ENCODE measurements at regions not wholly inside any gene's neighbourhood (a gene's known extent, or its start where the extent isn't known, plus 50 kb on each side); places are given as distances from the start of the nearest gene placed in this dataset.

DNA sequence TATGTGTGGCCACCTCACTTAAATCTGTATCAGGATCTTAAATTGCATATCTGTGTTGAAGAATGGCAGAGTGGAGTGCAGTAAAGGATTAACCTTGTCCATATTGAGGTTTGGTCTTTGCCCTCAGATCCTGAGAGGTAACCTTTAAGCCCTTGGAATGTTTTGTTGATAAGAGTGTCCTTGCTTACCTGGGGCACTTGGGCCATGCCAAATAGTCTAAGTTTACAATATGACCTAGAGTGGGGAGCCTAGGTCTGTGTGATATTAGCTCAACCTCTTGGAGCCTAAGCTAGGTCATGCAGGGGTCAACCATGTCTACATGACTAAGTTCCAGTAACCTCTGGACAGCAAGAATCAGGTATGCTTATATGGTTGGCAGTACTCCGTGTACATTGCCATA is 792.5 kb downstream of the DIAPH3 start:
- no peak for DNase-seq (ENCODE audit: low read depth, low spot score)
- in situ Hi-C loops (cut with HindIII; ENCODE audit: low sequenced_read_pairs) = no loop called here
- no peak overlapping the region for H3K4me3 ChIP-seq (ENCODE audit: low read depth, low read length)
- TF ChIP-seq, protein P1, sequence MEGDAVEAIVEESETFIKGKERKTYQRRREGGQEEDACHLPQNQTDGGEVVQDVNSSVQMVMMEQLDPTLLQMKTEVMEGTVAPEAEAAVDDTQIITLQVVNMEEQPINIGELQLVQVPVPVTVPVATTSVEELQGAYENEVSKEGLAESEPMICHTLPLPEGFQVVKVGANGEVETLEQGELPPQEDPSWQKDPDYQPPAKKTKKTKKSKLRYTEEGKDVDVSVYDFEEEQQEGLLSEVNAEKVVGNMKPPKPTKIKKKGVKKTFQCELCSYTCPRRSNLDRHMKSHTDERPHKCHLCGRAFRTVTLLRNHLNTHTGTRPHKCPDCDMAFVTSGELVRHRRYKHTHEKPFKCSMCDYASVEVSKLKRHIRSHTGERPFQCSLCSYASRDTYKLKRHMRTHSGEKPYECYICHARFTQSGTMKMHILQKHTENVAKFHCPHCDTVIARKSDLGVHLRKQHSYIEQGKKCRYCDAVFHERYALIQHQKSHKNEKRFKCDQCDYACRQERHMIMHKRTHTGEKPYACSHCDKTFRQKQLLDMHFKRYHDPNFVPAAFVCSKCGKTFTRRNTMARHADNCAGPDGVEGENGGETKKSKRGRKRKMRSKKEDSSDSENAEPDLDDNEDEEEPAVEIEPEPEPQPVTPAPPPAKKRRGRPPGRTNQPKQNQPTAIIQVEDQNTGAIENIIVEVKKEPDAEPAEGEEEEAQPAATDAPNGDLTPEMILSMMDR (IDR thresholded peaks at IDR 0.05; ENCODE audit: low read depth, low read length) = no peak

DNA sequence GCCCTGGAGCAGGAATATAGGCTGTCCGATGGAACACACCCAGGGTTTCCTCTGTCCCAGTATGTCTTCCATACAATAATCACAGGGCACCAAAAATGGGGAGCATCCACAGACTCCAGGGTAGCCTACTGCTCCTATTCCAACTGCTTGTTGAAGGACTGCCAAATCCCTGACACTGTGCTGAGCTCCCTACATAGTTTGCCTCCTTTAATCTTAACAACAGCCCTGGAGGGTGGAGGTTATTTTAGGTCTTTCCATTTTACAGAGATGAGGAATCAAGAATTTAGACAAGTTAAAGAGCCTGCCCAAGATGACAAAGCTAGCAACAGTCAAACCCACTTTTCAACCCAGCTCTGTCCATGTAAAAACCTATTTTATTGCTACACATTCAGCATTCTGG is 790.4 kb downstream of the DIAPH3 start:
- no peak overlapping the region for H3K4me3 ChIP-seq (ENCODE audit: low read depth, low read length)
- DNase-seq (ENCODE audit: low read depth, low spot score) = no peak
- TF ChIP-seq, protein P1 (IDR thresholded peaks at IDR 0.05; ENCODE audit: low read depth, low read length) = no peak
- in situ Hi-C loops (cut with HindIII; ENCODE audit: low sequenced_read_pairs) = no loop called here

DNA sequence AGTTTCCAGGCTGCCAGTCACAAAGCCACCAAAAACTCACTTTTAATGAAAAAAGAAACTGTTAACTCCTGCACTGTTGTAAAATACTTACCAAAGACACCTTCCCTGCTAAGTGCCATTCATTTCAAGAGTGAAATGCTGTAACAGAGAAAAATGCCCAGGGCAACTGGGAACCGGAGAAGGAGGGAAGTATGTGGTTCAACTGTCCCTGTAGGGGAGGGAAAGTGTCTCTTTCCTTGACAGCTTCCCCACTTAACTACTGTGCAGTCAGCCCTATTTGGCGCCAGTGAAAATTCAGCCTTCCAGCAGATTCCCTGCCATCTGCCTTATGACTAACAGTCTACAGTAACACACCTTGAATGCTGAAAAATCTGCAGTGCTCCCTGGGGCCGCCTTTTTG is 789.0 kb downstream of the DIAPH3 start:
- in situ Hi-C loops (cut with HindIII; ENCODE audit: low sequenced_read_pairs) = no loop called here
- no peak overlapping the region for H3K4me3 ChIP-seq (ENCODE audit: low read depth, low read length)
- no peak for DNase-seq (ENCODE audit: low read depth, low spot score)
- TF ChIP-seq, protein P1 (IDR thresholded peaks at IDR 0.05; ENCODE audit: low read depth, low read length) = no peak

DNA sequence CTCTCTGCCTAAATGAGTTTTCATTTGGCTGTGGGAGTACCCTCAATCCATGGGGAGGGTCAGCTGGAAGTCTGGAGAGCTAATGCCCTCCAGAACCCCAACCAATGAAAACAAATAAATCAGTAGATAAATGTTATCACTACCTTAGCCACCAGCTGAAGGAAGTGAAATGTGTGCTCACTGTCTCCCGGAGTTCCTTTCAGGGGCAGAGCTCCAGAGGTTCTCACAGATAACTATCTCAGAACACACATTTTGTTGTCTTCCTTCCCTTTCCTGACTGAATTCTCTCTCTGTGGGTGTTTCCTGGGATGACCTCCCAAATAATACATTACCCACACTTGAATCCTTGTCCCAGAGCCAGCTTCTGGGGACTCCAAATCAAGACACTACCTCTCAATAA is 779.6 kb downstream of the DIAPH3 start:
- no peak for DNase-seq (ENCODE audit: low read depth, low spot score)
- TF ChIP-seq, protein P1 (IDR thresholded peaks at IDR 0.05; ENCODE audit: low read depth, low read length) = no peak
- in situ Hi-C loops (cut with HindIII; ENCODE audit: low sequenced_read_pairs) = no loop called here
- no peak overlapping the region for H3K4me3 ChIP-seq (ENCODE audit: low read depth, low read length)

DNA sequence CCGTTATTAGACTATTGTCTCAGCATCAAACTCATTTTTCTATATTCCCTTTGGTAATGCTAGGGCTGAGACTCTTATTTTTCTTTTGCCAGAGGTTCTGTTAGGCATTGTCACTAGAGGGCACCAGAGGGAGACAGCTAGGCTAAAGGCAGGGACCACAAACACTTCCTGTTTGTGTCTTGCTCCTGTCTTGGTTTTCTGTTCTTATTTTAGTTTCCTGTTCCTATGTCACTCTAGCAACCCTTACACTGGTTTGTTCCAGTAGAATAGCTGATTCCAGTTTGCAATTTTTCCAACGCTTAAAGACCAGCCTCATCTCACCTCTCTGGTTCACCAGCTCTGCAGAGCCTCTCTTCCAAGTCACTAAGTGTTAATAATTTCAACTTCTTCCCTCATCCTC is 772.0 kb downstream of the DIAPH3 start:
- in situ Hi-C loops (cut with HindIII; ENCODE audit: low sequenced_read_pairs) = no loop called here
- no peak overlapping the region for H3K4me3 ChIP-seq (ENCODE audit: low read depth, low read length)
- TF ChIP-seq, protein P1 (IDR thresholded peaks at IDR 0.05; ENCODE audit: low read depth, low read length) = peak; percentile 92
- DNase-seq (ENCODE audit: low read depth, low spot score) = peak; percentile 75

DNA sequence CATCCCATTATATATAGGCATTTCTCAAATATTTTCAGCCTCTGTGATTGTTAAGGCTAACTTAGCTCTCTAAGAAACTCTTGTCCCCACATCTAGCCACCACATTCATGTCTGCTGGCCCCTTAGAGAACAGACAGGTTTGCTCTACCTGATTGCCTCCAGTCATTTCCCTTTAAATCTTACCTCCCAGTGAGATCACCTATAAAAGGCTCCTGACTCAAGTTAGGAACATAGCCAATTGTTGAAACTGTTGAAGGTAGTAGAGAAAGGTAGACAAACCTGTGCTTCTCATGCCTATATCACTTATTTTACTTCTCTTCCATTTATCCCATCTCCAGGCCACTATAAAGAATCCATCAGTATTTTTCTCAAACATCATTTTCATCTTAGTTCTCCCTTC is 771.4 kb downstream of the DIAPH3 start:
- DNase-seq (ENCODE audit: low read depth, low spot score) = no peak
- in situ Hi-C loops (cut with HindIII; ENCODE audit: low sequenced_read_pairs) = no loop called here
- TF ChIP-seq, protein P1 (IDR thresholded peaks at IDR 0.05; ENCODE audit: low read depth, low read length) = no peak
- no peak overlapping the region for H3K4me3 ChIP-seq (ENCODE audit: low read depth, low read length)

DNA sequence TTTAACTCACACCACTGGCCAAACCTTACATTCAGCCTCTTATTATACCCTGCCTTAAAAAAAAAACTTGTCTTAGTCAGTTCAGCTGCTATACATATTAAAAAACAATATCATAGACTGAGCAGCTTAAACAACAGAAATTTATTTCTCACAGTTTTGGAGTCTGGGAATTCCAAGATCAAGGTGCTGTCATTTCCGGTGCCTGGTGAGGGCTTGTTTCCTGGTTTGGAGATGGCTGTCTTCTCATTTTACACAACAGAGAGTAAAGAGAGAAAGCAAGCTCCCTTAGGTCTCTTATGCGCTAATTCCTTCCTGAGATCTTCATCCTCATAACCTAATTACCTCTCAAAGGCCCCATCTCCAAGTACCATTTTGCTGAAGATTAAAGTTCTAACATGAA is 769.2 kb downstream of the DIAPH3 start:
- TF ChIP-seq, protein P1 (IDR thresholded peaks at IDR 0.05; ENCODE audit: low read depth, low read length) = no peak
- in situ Hi-C loops (cut with HindIII; ENCODE audit: low sequenced_read_pairs) = no loop called here
- no peak for DNase-seq (ENCODE audit: low read depth, low spot score)
- no peak overlapping the region for H3K4me3 ChIP-seq (ENCODE audit: low read depth, low read length)
